ENCODE measurements at regions not wholly inside any gene's neighbourhood (a gene's known extent, or its start where the extent isn't known, plus 50 kb on each side); places are given as distances from the start of the nearest gene placed in this dataset.
"Not testable (repeated sequence)": the region's sequence is repeated elsewhere in the genome, so short reads cannot be mapped to it uniquely, and the experiment has no call there.

DNA sequence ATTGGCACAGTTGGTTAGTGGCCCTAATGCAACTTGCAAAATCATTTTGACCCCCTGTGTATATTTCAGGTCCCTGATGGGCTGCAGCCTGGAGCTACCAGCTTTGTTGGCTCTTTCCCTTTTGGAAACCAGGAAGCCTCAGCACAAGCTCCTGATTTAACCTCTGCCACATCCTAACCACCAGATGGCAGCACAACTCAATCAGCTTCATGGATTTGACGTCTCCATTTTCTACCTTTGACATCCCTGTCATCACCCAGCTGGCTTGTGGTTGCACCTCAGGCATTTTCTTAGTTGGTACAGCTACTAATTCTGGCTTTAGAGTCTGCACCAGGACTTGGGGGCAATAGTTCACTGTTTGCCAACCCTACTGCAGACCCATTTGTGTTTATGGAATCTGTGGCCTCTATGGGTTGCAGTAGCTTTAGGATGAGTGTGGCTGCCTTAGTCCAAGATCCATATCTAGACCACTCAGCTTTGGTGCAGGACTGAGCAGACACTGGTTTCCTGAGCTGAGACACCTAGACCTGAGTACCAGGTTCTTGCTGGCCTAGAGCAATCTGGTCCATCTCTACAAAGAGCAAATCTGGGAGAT, 456.2 kb downstream of the REEP3 start:
- no peak overlapping the region for H4K91ac ChIP-seq (ENCODE audit: low read depth, low read length, poor library complexity)
- H3K79me1 ChIP-seq (ENCODE audit: low read depth, low read length), result no peaks in the 10 kb centered on the region
- H3K18ac ChIP-seq (ENCODE audit: low read length), result no peak overlapping the region
- H2BK5ac ChIP-seq (ENCODE audit: low read length), result no peak overlapping the region
- no peak overlapping the region for H3K4me2 ChIP-seq (ENCODE audit: insufficient read depth, low read length, poor library complexity, severe bottlenecking)
- H3K4me1 ChIP-seq (ENCODE audit: control insufficient read depth in 2 of 2, insufficient read depth in 1 of 2, low read depth in 1 of 2, low read length in 2 of 2), result no peaks in the 10 kb centered on the region
- no peaks in the 10 kb centered on the region for H3K27me3 ChIP-seq (ENCODE audit: control insufficient read depth in 3 of 3, insufficient read depth in 3 of 3, low read depth in 1 of 3, low read length in 3 of 3)
- no peak overlapping the region for H2AFZ ChIP-seq (ENCODE audit: low read length)
- no peak overlapping the region for H2BK15ac ChIP-seq (ENCODE audit: low read length)
- peak; percentile 51 for DNase-seq (ENCODE audit: low spot score)
- H3K4ac ChIP-seq (ENCODE audit: low read length), result no peak overlapping the region
- no peak overlapping the region for H3K23ac ChIP-seq (ENCODE audit: low read depth, low read length, poor library complexity)
- H2BK120ac ChIP-seq (ENCODE audit: low read depth, low read length), result no peak overlapping the region
- H3K4me3 ChIP-seq (ENCODE audit: low read length in 2 of 2), result no peak overlapping the region
- H3K36me3 ChIP-seq (replicated peaks in 1 of 2; ENCODE audit: control insufficient read depth in 2 of 2, insufficient read depth in 2 of 2, low read length in 2 of 2), result no peaks in the 10 kb centered on the region
- H2BK12ac ChIP-seq (ENCODE audit: low read length), result no peak overlapping the region
- no peak overlapping the region for H3K27ac ChIP-seq (replicated peaks; ENCODE audit: low read length)
- H3K9ac ChIP-seq (ENCODE audit: low read depth, low read length, poor library complexity), result no peak overlapping the region
- no peak overlapping the region for H2AK5ac ChIP-seq (ENCODE audit: low read depth, low read length)
- H3K14ac ChIP-seq (ENCODE audit: low read length), result no peak overlapping the region
- peaks cover 0 to 4% of the 10 kb centered on the region in 2 donors for H3K9me3 ChIP-seq (replicated peaks in 1 of 2; ENCODE audit: control insufficient read depth in 2 of 2, insufficient read depth in 1 of 2, low read depth in 1 of 2, low read length in 2 of 2)
- WGBS, 2 donors (ENCODE audit: extremely low coverage in 2 of 2, insufficient read length in 2 of 2, insufficient replicate concordance in 1 of 2), result no CpG with 5 or more reads among the region's 1 CpG
- H4K8ac ChIP-seq (ENCODE audit: low read depth, low read length), result no peak overlapping the region

GRCh38 chr10:63980870-63981269, 459.7 kb downstream of the REEP3 start:
- not testable (repeated sequence) for H3K79me1 ChIP-seq (ENCODE audit: low read depth, low read length)

DNA sequence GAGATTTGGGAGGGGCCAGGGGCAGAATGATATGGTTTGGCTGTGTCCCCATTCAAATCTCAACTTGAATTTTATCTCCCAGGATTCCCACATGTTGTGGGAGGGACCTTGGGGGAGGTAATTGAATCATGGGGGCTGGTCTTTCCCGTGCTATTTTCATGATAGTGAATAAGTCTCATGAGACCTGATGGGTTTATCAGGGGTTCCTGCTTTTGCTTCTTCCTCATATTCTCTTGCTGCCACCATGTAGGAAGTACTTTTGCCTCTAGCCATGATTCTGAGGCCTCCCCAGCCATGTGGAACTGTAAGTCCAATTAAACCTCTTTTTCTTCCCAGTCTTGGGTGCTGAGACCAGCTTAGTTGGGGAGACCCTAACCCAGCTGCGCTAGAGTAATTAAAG, 462.9 kb downstream of the REEP3 start:
- not testable (repeated sequence) for H3K4ac ChIP-seq (ENCODE audit: low read length); H3K4me2 ChIP-seq (ENCODE audit: insufficient read depth, low read length, poor library complexity, severe bottlenecking); H2BK5ac ChIP-seq (ENCODE audit: low read length); H3K36me3 ChIP-seq (replicated peaks in 1 of 2; ENCODE audit: control insufficient read depth in 2 of 2, insufficient read depth in 2 of 2, low read length in 2 of 2); H3K79me1 ChIP-seq (ENCODE audit: low read depth, low read length); H2AK5ac ChIP-seq (ENCODE audit: low read depth, low read length); H3K27me3 ChIP-seq (ENCODE audit: control insufficient read depth in 3 of 3, insufficient read depth in 3 of 3, low read depth in 1 of 3, low read length in 3 of 3); H3K18ac ChIP-seq (ENCODE audit: low read length); H3K9ac ChIP-seq (ENCODE audit: low read depth, low read length, poor library complexity); H4K8ac ChIP-seq (ENCODE audit: low read depth, low read length); H2BK120ac ChIP-seq (ENCODE audit: low read depth, low read length); H2AFZ ChIP-seq (ENCODE audit: low read length); H3K27ac ChIP-seq (replicated peaks; ENCODE audit: low read length); DNase-seq (ENCODE audit: low spot score); H3K4me3 ChIP-seq (ENCODE audit: low read length in 2 of 2); H3K23ac ChIP-seq (ENCODE audit: low read depth, low read length, poor library complexity); H3K4me1 ChIP-seq (ENCODE audit: control insufficient read depth in 2 of 2, insufficient read depth in 1 of 2, low read depth in 1 of 2, low read length in 2 of 2); H3K9me3 ChIP-seq (replicated peaks in 1 of 2; ENCODE audit: control insufficient read depth in 2 of 2, insufficient read depth in 1 of 2, low read depth in 1 of 2, low read length in 2 of 2); H4K91ac ChIP-seq (ENCODE audit: low read depth, low read length, poor library complexity); H3K14ac ChIP-seq (ENCODE audit: low read length); H2BK15ac ChIP-seq (ENCODE audit: low read length); H2BK12ac ChIP-seq (ENCODE audit: low read length)
- WGBS, 2 donors (ENCODE audit: extremely low coverage in 2 of 2, insufficient read length in 2 of 2, insufficient replicate concordance in 1 of 2), result no CpG with 5 or more reads among the region's 2 CpGs

More at GRCh38 chr10:63980870-63981269, 459.7 kb downstream of the REEP3 start:
- not testable (repeated sequence) for H2AFZ ChIP-seq (ENCODE audit: low read length); H3K36me3 ChIP-seq (replicated peaks in 1 of 2; ENCODE audit: control insufficient read depth in 2 of 2, insufficient read depth in 2 of 2, low read length in 2 of 2); H3K4me2 ChIP-seq (ENCODE audit: insufficient read depth, low read length, poor library complexity, severe bottlenecking); H2BK15ac ChIP-seq (ENCODE audit: low read length); H4K91ac ChIP-seq (ENCODE audit: low read depth, low read length, poor library complexity); H2BK120ac ChIP-seq (ENCODE audit: low read depth, low read length); H2AK5ac ChIP-seq (ENCODE audit: low read depth, low read length); H3K9ac ChIP-seq (ENCODE audit: low read depth, low read length, poor library complexity); H2BK5ac ChIP-seq (ENCODE audit: low read length); H3K27ac ChIP-seq (replicated peaks; ENCODE audit: low read length); H2BK12ac ChIP-seq (ENCODE audit: low read length); H3K14ac ChIP-seq (ENCODE audit: low read length); H3K18ac ChIP-seq (ENCODE audit: low read length); H3K4ac ChIP-seq (ENCODE audit: low read length); H3K9me3 ChIP-seq (replicated peaks in 1 of 2; ENCODE audit: control insufficient read depth in 2 of 2, insufficient read depth in 1 of 2, low read depth in 1 of 2, low read length in 2 of 2); H3K4me3 ChIP-seq (ENCODE audit: low read length in 2 of 2); H3K4me1 ChIP-seq (ENCODE audit: control insufficient read depth in 2 of 2, insufficient read depth in 1 of 2, low read depth in 1 of 2, low read length in 2 of 2); DNase-seq (ENCODE audit: low spot score); H4K8ac ChIP-seq (ENCODE audit: low read depth, low read length); H3K23ac ChIP-seq (ENCODE audit: low read depth, low read length, poor library complexity); H3K27me3 ChIP-seq (ENCODE audit: control insufficient read depth in 3 of 3, insufficient read depth in 3 of 3, low read depth in 1 of 3, low read length in 3 of 3)
- no CpG with 5 or more reads among the region's 5 CpGs for WGBS, 2 donors (ENCODE audit: extremely low coverage in 2 of 2, insufficient read length in 2 of 2, insufficient replicate concordance in 1 of 2)

DNA sequence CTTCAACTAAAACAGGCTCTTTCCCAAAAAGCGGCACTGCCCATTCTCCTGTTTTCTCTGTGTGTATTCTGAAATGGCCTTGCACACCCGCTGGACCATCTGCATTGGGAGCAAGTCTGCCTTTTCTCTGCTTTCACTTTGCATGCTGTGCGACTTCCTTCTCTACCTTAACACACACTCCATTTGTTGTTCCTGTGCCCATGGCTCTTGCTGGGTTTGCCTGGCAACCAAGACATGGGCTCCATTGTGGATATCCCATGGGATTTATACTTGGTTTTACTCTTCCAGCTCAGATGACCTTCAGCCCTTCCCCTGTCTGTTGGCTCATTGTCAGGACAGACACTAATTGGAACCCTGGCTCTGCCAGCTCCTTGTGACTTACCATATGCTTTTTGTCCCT, 465.3 kb downstream of the REEP3 start:
- H2BK120ac ChIP-seq (ENCODE audit: low read depth, low read length), result no peak overlapping the region
- H2BK5ac ChIP-seq (ENCODE audit: low read length), result no peak overlapping the region
- H3K9me3 ChIP-seq (replicated peaks in 1 of 2; ENCODE audit: control insufficient read depth in 2 of 2, insufficient read depth in 1 of 2, low read depth in 1 of 2, low read length in 2 of 2), result peaks cover 0 to 15% of the 10 kb centered on the region in 2 donors
- no peak overlapping the region for H2BK15ac ChIP-seq (ENCODE audit: low read length)
- H3K4me2 ChIP-seq (ENCODE audit: insufficient read depth, low read length, poor library complexity, severe bottlenecking), result no peak overlapping the region
- H3K23ac ChIP-seq (ENCODE audit: low read depth, low read length, poor library complexity), result no peak overlapping the region
- no peak overlapping the region for H3K27ac ChIP-seq (replicated peaks; ENCODE audit: low read length)
- WGBS, 2 donors (ENCODE audit: extremely low coverage in 2 of 2, insufficient read length in 2 of 2, insufficient replicate concordance in 1 of 2), result no CpG with 5 or more reads among the region's 3 CpGs
- H3K18ac ChIP-seq (ENCODE audit: low read length), result no peak overlapping the region
- no peak overlapping the region for H3K14ac ChIP-seq (ENCODE audit: low read length)
- H3K9ac ChIP-seq (ENCODE audit: low read depth, low read length, poor library complexity), result no peak overlapping the region
- H3K36me3 ChIP-seq (replicated peaks in 1 of 2; ENCODE audit: control insufficient read depth in 2 of 2, insufficient read depth in 2 of 2, low read length in 2 of 2), result no peaks in the 10 kb centered on the region
- DNase-seq (ENCODE audit: low spot score), result no peak
- no peaks in the 10 kb centered on the region for H3K4me1 ChIP-seq (ENCODE audit: control insufficient read depth in 2 of 2, insufficient read depth in 1 of 2, low read depth in 1 of 2, low read length in 2 of 2)
- H3K4ac ChIP-seq (ENCODE audit: low read length), result no peak overlapping the region
- no peak overlapping the region for H2AK5ac ChIP-seq (ENCODE audit: low read depth, low read length)
- H3K27me3 ChIP-seq (ENCODE audit: control insufficient read depth in 3 of 3, insufficient read depth in 3 of 3, low read depth in 1 of 3, low read length in 3 of 3), result no peaks in the 10 kb centered on the region
- H4K91ac ChIP-seq (ENCODE audit: low read depth, low read length, poor library complexity), result no peak overlapping the region
- H2AFZ ChIP-seq (ENCODE audit: low read length), result no peak overlapping the region
- H3K4me3 ChIP-seq (ENCODE audit: low read length in 2 of 2), result no peak overlapping the region
- no peak overlapping the region for H4K8ac ChIP-seq (ENCODE audit: low read depth, low read length)
- H3K79me1 ChIP-seq (ENCODE audit: low read depth, low read length), result no peaks in the 10 kb centered on the region
- H2BK12ac ChIP-seq (ENCODE audit: low read length), result no peak overlapping the region

Data from neuronal stem cell (in vitro differentiated cells).